ENCODE measurements at regions not wholly inside any gene's neighbourhood (a gene's known extent, or its start where the extent isn't known, plus 50 kb on each side); places are given as distances from the start of the nearest gene placed in this dataset.

GRCh38 chr11:131136486-131136885, 220.2 kb upstream of the SNX19 start:
- TF ChIP-seq CTCF (IDR thresholded peaks at IDR 0.05; ENCODE audit: insufficient read depth, missing control alignments) = no peak
- no peak for DNase-seq (ENCODE audit: insufficient read length, low spot score)
- FAIRE-seq = no peak

DNA sequence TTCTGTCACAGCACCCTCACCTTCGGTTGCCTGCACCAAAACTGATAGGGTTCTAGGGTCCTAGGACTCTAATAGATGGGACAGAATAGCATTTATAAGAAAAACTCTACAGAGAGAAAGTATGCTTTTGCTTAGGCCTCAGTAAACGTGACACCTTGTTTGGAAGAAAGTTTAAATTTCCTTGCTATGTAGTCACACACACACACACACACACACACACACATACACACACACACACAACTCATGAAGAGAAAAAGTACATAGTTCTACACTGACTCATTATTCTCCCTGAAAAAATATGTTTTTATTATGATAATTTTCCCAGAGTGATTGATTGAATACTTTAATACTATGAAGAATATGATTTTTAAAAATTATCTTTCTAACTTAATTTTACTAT, 220.8 kb upstream of the SNX19 start:
- no peak for TF ChIP-seq CTCF (IDR thresholded peaks at IDR 0.05; ENCODE audit: insufficient read depth, missing control alignments)
- FAIRE-seq (no peak), DNase-seq (ENCODE audit: insufficient read length, low spot score) (no peak)

DNA sequence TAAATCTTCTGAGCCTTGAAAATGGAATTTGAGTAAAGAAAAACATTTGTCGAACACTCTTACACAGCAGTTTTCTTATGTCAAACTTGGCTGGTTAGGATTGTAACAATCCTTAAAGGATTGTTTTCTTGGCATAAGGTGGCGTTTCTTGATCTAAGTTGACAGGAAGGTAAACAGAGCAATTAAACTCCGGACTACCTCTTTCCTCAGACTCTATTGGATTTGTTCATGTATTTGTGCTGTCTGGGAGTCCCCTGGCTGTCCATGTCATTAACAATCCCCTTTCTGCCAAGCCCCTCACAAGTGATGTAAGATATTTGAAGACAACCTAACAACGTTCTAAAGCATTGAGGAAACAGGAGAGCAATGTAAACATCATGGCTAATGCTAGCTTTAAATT, 222.5 kb upstream of the SNX19 start:
- TF ChIP-seq CTCF (IDR thresholded peaks at IDR 0.05; ENCODE audit: insufficient read depth, missing control alignments) = no peak

GRCh38 chr11:131145791-131146190, 224.6 kb upstream of the NTM start:
- TF ChIP-seq CTCF (IDR thresholded peaks at IDR 0.05; ENCODE audit: insufficient read depth, missing control alignments) = no peak
- DNase-seq (ENCODE audit: insufficient read length, low spot score) = no peak
- no peak for FAIRE-seq

More for the DNA sequence above, 222.5 kb upstream of the SNX19 start:
- DNase-seq (ENCODE audit: insufficient read length, low spot score) (no peak), FAIRE-seq (no peak)

DNA sequence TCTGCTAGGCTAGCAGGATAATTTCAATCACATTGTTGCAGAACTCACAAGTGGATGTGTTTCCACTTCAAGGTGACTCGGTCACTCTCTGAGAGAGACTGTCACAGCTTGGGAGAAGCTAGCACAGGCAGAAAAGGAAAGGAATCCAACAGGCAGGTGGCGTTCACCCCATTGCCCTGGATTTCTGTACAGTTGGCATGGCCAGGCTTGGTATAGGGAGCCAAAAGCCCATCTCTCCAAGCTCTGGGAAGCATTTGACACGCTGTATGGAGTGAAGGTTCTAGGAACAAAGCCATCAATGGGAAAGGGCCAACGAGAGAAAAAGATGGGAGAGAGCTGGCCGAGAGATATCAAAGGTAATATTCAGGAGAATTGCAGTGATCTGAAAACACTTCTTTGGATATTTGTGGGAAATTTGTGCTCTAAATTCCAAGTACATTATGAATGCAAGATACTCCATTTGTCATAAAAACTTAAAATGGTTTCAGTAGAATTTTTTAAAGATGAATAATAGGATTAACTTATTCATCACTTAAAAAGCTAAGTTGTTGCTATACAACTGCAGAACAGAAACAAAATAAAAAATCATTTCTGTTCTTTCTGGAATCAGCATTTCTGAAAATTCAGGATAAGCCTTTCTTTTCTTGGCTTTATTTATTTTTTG, 223.5 kb upstream of the NTM start:
- no peak for TF ChIP-seq CTCF (IDR thresholded peaks at IDR 0.05; ENCODE audit: insufficient read depth, missing control alignments)
- FAIRE-seq = no peak
- no peak for DNase-seq (ENCODE audit: insufficient read length, low spot score)

GRCh38 chr11:131154351-131154750, 216.1 kb upstream of the NTM start:
- no peak for TF ChIP-seq CTCF (IDR thresholded peaks at IDR 0.05; ENCODE audit: insufficient read depth, missing control alignments)
- DNase-seq (ENCODE audit: insufficient read length, low spot score) = no peak
- no peak for FAIRE-seq

- TF ChIP-seq CTCF (IDR thresholded peaks at IDR 0.05; ENCODE audit: insufficient read depth, missing control alignments) = no peak
- DNase-seq (ENCODE audit: insufficient read length, low spot score) (no peak), FAIRE-seq (no peak)
Observed at GRCh38 chr11:131157678-131158077, 212.7 kb upstream of the NTM start.

All from D721Med (cell line).